ENCODE measurements at regions not wholly inside any gene's neighbourhood (a gene's known extent, or its start where the extent isn't known, plus 50 kb on each side); places are given as distances from the start of the nearest gene placed in this dataset.
"Not testable (repeated sequence)": the region's sequence is repeated elsewhere in the genome, so short reads cannot be mapped to it uniquely, and the experiment has no call there.

GRCh38 chr10:64635906-64636305, 1114.7 kb downstream of the REEP3 start:
- no peak for DNase-seq

GRCh38 chr10:64636461-64636860, 1115.3 kb downstream of the REEP3 start:
- DNase-seq: no peak

DNA sequence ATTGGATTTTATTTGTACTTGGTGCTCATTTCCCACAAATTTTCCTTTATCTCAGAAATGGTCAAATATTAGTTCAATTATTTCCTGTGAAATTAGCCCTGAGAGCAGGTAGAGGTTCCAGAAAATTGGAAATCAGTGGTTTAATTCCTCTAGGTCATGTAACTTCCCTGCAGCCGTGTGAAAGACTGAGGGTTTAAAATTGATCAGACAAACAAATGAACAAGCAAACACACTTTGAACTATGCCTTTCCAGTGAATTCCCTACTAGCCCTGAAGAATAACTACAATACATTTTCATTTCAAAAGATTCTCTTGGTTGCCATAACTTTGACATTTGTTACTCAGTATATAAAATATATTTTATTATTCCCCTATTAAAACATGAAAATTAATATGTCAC, 1116.7 kb downstream of the REEP3 start:
- no peak for DNase-seq

DNA sequence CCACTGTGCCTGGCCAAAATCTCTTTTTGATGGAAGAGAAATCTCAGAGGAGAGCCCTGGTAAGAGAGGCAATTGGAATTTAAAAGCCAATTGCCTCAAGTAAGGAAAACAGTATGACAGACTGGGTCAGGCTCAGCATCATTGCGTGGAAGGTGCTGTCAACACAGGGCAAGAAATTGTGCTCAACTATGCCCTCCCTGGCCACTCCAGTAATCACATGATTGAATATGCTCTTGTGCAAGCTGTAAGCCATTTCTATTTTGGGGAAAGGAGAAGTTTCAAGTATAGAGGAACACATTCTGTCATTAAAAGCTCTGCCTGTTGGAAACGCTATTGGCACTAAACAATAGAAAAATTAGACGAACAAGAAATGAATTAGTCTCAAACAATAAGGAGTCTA, 1127.7 kb downstream of the REEP3 start:
- no peak for DNase-seq

GRCh38 chr10:64658528-64658927, 1137.3 kb downstream of the REEP3 start:
- DNase-seq: no peak

DNA sequence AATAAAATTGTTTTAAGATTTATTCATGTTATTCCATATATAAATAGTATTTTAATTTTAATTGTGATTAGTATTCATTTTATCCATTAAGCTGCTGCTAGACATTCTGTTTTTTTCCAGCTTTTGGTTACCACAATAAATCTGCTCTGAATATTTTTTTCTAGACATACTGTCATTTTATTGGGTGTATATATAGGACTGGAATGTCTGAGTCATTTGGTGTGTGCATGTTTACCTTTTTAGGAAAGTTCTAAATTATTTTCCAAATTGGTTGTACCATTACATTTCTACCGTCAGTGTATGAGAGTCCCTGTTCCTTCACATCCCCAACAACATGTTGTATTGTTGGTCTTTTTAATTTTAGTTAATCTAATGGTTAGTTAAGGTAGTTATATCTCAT, 1138.1 kb downstream of the REEP3 start:
- DNase-seq: no peak

GRCh38 chr10:64682043-64682442, 1160.8 kb downstream of the REEP3 start:
- DNase-seq: no peak

DNA sequence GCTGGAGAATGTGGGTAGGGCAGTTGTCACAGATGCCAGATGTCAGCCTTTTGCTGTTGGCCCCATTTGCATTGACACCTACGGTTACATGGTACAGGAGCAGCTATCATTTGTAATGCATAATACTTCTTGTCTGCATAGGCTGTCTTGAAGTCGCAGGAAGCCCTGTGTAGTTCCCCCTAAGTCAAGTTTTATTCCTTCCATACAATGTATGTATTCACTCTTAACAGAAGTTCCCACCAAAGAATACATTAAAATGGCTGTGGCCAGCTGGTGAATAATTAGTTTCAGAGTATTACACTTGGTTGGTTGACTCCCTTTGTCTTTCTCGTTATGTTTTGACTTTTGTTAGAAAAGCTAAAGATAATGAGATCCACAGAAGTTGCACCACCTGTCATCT, 1169.0 kb downstream of the REEP3 start:
- DNase-seq: no peak

DNA sequence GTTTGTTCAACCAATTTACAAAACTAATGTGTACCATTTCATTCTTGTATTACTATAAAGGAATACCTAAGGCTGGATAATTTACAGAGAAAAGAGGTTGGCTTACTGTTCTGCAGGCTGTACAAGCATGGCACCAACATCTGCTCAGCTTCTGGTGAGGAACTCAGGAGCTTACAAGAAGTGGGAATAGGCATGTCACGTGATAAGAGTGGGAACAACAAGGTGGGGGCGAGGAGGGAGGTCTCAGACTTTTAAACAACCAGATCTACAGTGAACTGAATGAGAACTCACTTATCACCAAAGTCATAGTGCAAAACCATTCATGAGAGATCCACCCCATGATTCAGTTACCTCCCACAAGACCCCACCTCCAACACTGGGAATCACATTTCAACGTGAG, 1178.0 kb downstream of the REEP3 start:
- DNase-seq: no peak

DNA sequence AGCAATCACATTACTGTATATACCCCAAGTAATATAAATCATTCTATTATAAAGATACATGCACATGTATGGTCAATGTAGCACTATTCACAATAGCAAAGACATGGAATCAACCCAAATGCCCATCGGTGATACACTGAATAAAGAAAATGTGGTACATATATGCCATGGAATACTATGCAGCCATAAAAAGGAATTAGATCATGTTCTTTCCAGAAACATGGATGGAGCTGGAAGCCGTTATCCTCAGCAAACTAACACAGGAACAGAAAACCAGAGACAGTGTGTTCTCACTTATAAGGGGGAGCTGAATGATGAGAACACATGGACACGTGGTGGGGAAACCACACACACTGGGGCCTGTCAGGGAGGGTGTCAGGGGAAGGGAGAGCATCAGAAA, 1180.9 kb downstream of the REEP3 start:
- not testable (repeated sequence) for DNase-seq

- no peak for DNase-seq
Measured at GRCh38 chr10:64708884-64709681, 1187.9 kb downstream of the REEP3 start.

- no peak for DNase-seq
Measured at GRCh38 chr10:64726466-64726865, 1205.3 kb downstream of the REEP3 start.

- no peak for DNase-seq
Measured at GRCh38 chr10:64731016-64731415, 1209.8 kb downstream of the REEP3 start.

GRCh38 chr10:64732372-64732957, 1211.3 kb downstream of the REEP3 start:
- DNase-seq: no peak

GRCh38 chr10:64733980-64734379, 1212.8 kb downstream of the REEP3 start:
- DNase-seq: peak; percentile 16

- no peak for DNase-seq
Measured at GRCh38 chr10:64738462-64738861, 1217.3 kb downstream of the REEP3 start.

- no peak for DNase-seq
Measured at GRCh38 chr10:64745565-64745964, 1224.4 kb downstream of the REEP3 start.

DNA sequence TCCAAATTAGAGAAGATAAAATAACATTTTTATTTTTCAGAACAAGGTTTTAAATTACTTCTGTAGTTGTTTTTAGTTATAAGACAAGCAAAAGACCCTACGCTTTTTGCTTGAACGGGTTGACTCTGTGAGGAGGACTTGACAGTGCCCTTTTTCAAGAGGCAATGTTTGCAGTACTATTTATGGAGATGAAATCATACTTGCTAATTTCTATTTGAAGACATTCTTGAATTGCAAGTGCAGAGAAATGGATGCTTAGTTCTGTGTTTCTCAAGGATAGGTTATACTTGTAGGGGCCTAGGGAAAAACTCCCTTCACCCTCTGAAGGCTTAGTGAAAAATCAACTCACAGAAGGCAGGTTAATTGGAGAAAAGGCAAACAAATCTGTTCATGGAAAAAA, 1229.5 kb downstream of the REEP3 start:
- no peak for DNase-seq

GRCh38 chr10:64753516-64753915, 1232.3 kb downstream of the REEP3 start:
- no peak for DNase-seq

GRCh38 chr10:64760371-64760770, 1239.2 kb downstream of the REEP3 start:
- DNase-seq: no peak

- no peak for DNase-seq
Measured at GRCh38 chr10:64762861-64763260, 1241.7 kb downstream of the REEP3 start.

DNA sequence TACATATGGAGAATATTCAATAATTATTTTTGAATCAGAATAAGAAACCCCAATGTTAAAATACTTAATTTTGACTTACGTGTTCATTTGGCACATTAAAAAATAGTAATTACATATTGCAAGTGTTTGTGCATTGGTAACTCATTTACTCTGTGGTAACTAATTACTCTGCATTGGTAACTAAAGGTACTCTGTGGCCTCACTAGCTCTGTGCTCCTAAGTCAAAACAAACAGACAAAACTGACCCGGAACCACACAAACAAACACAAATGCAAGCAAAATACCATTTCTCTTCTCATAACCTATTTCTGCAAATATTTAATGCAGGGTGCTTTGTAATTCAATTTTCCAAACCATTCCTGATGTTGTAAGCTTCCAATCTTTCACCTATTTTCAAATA, 1244.3 kb downstream of the REEP3 start:
- DNase-seq: no peak

GRCh38 chr10:64771253-64772050, 1250.3 kb downstream of the REEP3 start:
- DNase-seq: no peak

GRCh38 chr10:64773357-64773756, 1252.2 kb downstream of the REEP3 start:
- DNase-seq: no peak
